ENCODE measurements at regions not wholly inside any gene's neighbourhood (a gene's known extent, or its start where the extent isn't known, plus 50 kb on each side); places are given as distances from the start of the nearest gene placed in this dataset.
"Not testable (repeated sequence)": the region's sequence is repeated elsewhere in the genome, so short reads cannot be mapped to it uniquely, and the experiment has no call there.

- not testable (repeated sequence) for TF ChIP-seq POLR2A (IDR thresholded peaks at IDR 0.05; ENCODE audit: extremely low read depth, insufficient read length); CTCF (IDR thresholded peaks at IDR 0.05; ENCODE audit: low read depth, low read length); MAX (IDR thresholded peaks at IDR 0.05; ENCODE audit: low read depth, low read length)
Measured at GRCh38 chr9:97148428-97148827, 109.5 kb upstream of the CTSV start.

Data from NB4 (cell line).